Endodermal cell (in vitro differentiated cells): ENCODE measurements at regions not wholly inside any gene's neighbourhood (a gene's known extent, or its start where the extent isn't known, plus 50 kb on each side); places are given as distances from the start of the nearest gene placed in this dataset.

ENCODE experiments used
- DNase-seq: peaks from one replicate; pipeline ENCODE4 v3.0.0-alpha.2; 2017
- H3K27ac ChIP-seq: 2 replicates; pipeline ENCODE4 v1.5.1; 2013; ENCODE audit warnings: mild to moderate bottlenecking, low read depth, low read length, moderate library complexity
- H3K27me3 ChIP-seq: 2 replicates; pipeline ENCODE4 v1.6.1; 2013; ENCODE audit warnings: mild to moderate bottlenecking, low read length, moderate library complexity; ENCODE audit not compliant: insufficient read depth, control insufficient read depth, poor library complexity, severe bottlenecking
- H3K36me3 ChIP-seq: 2 replicates; pipeline ENCODE4 v1.7.0; 2013; ENCODE audit warnings: mild to moderate bottlenecking, low read length, moderate library complexity; ENCODE audit not compliant: control insufficient read depth, insufficient read depth
- H3K4me1 ChIP-seq: one replicate; pipeline ENCODE4 v1.7.0; 2013; ENCODE audit warnings: low read length; ENCODE audit not compliant: control insufficient read depth, insufficient read depth
- H3K4me3 ChIP-seq: 2 replicates; pipeline ENCODE4 v1.5.1; 2013; ENCODE audit warnings: mild to moderate bottlenecking, low read length, moderate library complexity
- H3K9ac ChIP-seq: 2 replicates; pipeline ENCODE4 v1.6.1; 2013; ENCODE audit warnings: mild to moderate bottlenecking, low read length, moderate library complexity; ENCODE audit not compliant: poor library complexity, severe bottlenecking; ENCODE audit errors: extremely low read depth
- H3K9me3 ChIP-seq: 2 replicates; pipeline ENCODE4 v1.6.1; 2013; ENCODE audit warnings: mild to moderate bottlenecking, low read length, moderate library complexity; ENCODE audit not compliant: control insufficient read depth
- H3K27ac Mint-ChIP-seq: 2 replicates; pipeline ENCODE4 v1.8.0; 2020; ENCODE audit warnings: mixed read lengths
- H3K27me3 Mint-ChIP-seq: 2 replicates; pipeline ENCODE4 v1.8.0; 2021; ENCODE audit warnings: mild to moderate bottlenecking, mixed read lengths; ENCODE audit not compliant: insufficient read depth
- H3K36me3 Mint-ChIP-seq: 2 replicates; pipeline ENCODE4 v1.8.0; 2020; ENCODE audit warnings: low read depth, mixed read lengths
- H3K4me1 Mint-ChIP-seq: 2 replicates; pipeline ENCODE4 v1.8.0; 2020; ENCODE audit warnings: mixed read lengths
- H3K4me3 Mint-ChIP-seq: 2 replicates; pipeline ENCODE4 v1.8.0; 2020; ENCODE audit warnings: mild to moderate bottlenecking, moderate library complexity, mixed read lengths
- H3K9me3 Mint-ChIP-seq: 2 replicates; pipeline ENCODE4 v1.8.0; 2020; ENCODE audit warnings: mild to moderate bottlenecking, mixed read lengths
- CTCF ChIP-seq: fragments of 200-600 bp; sonication (generic); conservative IDR thresholded peaks from 2 replicates; pipeline ENCODE4 v1.5.0; 2021; ENCODE audit warnings: antibody characterized with exemption, mild to moderate bottlenecking
- WGBS, 2 experiments: methylation state at CpG; one replicate each; pipeline versions ENCODE4 v1.1.5 to v1.1.7; 2013; ENCODE audit warnings: missing lambda C conversion rate in 2 of 2, mixed read lengths in 1 of 2; ENCODE audit not compliant: insufficient coverage in 1 of 2, insufficient read length in 1 of 2; 5-methylcytosine and 5-hydroxymethylcytosine counted together

DNA sequence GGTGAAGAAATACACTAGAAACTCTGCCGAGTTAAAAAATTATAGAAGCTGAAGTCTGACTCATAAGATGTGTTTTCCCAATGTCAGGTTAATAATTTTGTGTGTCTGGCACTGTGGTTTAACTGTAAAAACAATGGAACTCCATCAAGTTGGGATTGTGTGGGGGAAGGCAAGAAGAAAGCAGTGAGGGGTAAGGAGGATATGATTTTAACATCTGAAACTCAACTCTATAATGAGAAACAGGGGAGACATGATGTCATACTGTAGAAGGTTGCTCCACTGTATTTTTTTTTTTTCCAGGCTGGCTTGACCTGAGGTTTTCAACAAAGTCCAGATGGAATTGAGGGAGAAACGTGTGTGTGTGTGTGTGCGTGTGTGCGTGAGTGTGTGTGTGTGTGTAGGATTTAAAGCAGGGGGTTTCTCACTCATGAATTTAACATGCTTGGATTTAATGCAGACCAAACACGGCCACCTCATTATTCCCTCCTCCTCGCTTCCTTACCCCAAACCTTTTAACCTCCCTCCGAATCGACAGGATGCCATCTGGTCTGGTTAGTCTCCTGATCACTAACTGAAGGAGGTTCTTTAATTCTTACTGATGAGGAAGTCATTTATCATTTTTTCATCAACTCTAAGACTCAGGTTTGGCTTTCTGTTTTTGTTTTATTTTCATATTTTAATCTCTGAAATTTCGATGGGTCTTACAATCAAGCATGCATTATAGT, 140.2 kb upstream of the LPAR1 start:
- H3K36me3 Mint-ChIP-seq: no peaks in the 10 kb centered on the region
- no peaks in the 10 kb centered on the region for H3K27me3 ChIP-seq
- no peak for TF ChIP-seq CTCF
- H3K36me3 ChIP-seq: no peaks in the 10 kb centered on the region
- peaks cover 3% of the 10 kb centered on the region for H3K4me1 Mint-ChIP-seq
- H3K27me3 Mint-ChIP-seq: peaks cover 2% of the 10 kb centered on the region
- no peak overlapping the region for H3K27ac Mint-ChIP-seq
- H3K27ac ChIP-seq: no peak overlapping the region
- no peak overlapping the region for H3K4me3 Mint-ChIP-seq
- no peak overlapping the region for H3K4me3 ChIP-seq
- no peaks in the 10 kb centered on the region for H3K9me3 Mint-ChIP-seq
- DNase-seq: no peak
- no peaks in the 10 kb centered on the region for H3K9me3 ChIP-seq
- WGBS, 2 experiments: 91 to 100% methylated on average over 1 to 9 of the region's 9 CpGs
- H3K4me1 ChIP-seq: no peaks in the 10 kb centered on the region
- no peak overlapping the region for H3K9ac ChIP-seq

DNA sequence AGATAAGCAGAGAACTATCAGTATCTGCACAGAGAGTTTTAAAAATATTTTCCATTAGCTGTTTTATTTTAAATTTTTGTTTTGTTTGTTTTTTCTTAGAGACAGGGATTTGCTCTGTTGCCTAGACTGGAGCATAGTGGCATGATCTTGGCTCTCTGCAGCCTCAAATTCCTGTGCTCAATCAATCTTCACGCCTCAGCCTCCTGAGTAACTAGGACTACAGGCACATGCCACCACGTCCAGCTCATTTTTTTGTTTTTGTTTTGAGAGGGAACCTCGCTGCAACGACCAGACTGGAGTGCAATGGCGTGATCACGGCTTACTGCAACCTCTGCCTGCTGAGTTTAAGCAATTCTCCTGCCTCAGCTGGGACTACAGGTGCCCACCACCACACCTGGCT, 138.2 kb upstream of the LPAR1 start:
- Histone ChIP-seq H3K9me3 (peaks cover 6% of the 10 kb centered on the region), H3K9ac (no peak overlapping the region), H3K4me3 (no peak overlapping the region), H3K36me3 (no peaks in the 10 kb centered on the region), H3K4me1 (no peaks in the 10 kb centered on the region), H3K27ac (no peak overlapping the region), H3K27me3 (no peaks in the 10 kb centered on the region)
- H3K4me1 Mint-ChIP-seq: peaks cover 3% of the 10 kb centered on the region
- 91 to 93% methylated on average over 4 to 6 of the region's 6 CpGs for WGBS, 2 experiments
- no peak overlapping the region for H3K4me3 Mint-ChIP-seq
- no peak overlapping the region for H3K27ac Mint-ChIP-seq
- DNase-seq: no peak
- no peaks in the 10 kb centered on the region for H3K27me3 Mint-ChIP-seq
- H3K9me3 Mint-ChIP-seq: peaks cover 9% of the 10 kb centered on the region
- peaks cover 2% of the 10 kb centered on the region for H3K36me3 Mint-ChIP-seq
- TF ChIP-seq CTCF: no peak

GRCh38 chr9:111175350-111175749, 137.1 kb upstream of the LPAR1 start:
- H3K27me3 ChIP-seq: no peaks in the 10 kb centered on the region
- Mint-ChIP-seq H3K27me3 (no peaks in the 10 kb centered on the region), H3K9me3 (peaks cover 10% of the 10 kb centered on the region), H3K36me3 (peaks cover 4% of the 10 kb centered on the region), H3K4me1 (peaks cover 8% of the 10 kb centered on the region), H3K4me3 (no peak overlapping the region), H3K27ac (no peak overlapping the region)
- no peak overlapping the region for H3K4me3 ChIP-seq
- TF ChIP-seq CTCF: no peak
- no peak for DNase-seq
- peaks cover under 1% of the 10 kb centered on the region for H3K4me1 ChIP-seq
- H3K9ac ChIP-seq: no peak overlapping the region
- peaks cover 6% of the 10 kb centered on the region for H3K9me3 ChIP-seq
- H3K36me3 ChIP-seq: no peaks in the 10 kb centered on the region
- no peak overlapping the region for H3K27ac ChIP-seq
